ENCODE measurements at regions not wholly inside any gene's neighbourhood (a gene's known extent, or its start where the extent isn't known, plus 50 kb on each side); places are given as distances from the start of the nearest gene placed in this dataset.

- TF ChIP-seq CTCF (conservative IDR thresholded peaks at IDR 0.05; ENCODE audit: low read depth, low read length) (no peak), EZH2 (IDR thresholded peaks at IDR 0.05; ENCODE audit: low read length, unreplicated experiment) (no peak)
These were observed 371.4 kb downstream of the SV2B start for GRCh38 chr15:91471468-91471867.
